GM11168 (cell line): ENCODE measurements at regions not wholly inside any gene's neighbourhood (a gene's known extent, or its start where the extent isn't known, plus 50 kb on each side); places are given as distances from the start of the nearest gene placed in this dataset.
"Not testable (repeated sequence)": the region's sequence is repeated elsewhere in the genome, so short reads cannot be mapped to it uniquely, and the experiment has no call there.

Experiments used
- in situ Hi-C: fragments of 300-500 bp; cut with MboI; formaldehyde crosslinking; loops from one replicate; pipeline ENCODE4 v1.12.0; 2022; ENCODE audit warnings: low sequenced_read_pairs; ENCODE audit not compliant: unreplicated experiment

DNA sequence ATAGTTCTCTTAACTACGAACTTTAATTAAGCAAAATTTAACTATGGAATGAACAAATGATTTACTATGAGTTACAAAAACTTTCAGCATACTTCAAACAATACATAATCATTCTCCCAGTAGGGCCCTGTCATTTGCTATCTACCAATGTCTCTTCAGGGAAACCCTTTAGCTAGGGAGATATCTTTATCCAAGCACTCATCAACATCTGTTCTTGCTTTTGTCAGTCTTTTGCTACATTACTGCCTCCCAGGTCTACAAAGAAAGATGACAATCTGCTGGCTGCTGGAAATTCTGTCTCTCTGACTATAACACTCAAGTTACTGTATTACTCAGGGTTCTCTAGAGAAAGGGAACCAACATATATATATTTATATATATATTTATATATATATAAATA is 1626.3 kb upstream of the CELF4 start:
- in situ Hi-C loops, result no loop called here

DNA sequence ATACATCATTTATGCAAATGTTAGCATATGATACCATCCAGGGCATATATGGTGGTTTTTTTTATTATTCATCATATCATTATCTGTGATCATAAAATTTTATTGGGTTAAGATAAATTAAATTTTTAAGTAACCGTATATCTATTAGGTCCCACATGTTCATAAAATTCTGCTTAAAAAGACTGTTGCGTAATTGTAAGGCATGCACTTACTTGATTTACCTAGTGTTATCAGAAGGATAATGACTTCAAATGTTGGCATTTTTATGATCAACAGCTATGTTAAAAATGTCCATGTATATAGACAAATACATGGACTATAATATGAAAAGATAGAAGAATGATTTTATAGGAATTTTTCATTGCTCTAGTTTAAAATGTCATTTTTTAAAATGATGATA is 1625.5 kb upstream of the CELF4 start:
- in situ Hi-C loops, result no loop called here

DNA sequence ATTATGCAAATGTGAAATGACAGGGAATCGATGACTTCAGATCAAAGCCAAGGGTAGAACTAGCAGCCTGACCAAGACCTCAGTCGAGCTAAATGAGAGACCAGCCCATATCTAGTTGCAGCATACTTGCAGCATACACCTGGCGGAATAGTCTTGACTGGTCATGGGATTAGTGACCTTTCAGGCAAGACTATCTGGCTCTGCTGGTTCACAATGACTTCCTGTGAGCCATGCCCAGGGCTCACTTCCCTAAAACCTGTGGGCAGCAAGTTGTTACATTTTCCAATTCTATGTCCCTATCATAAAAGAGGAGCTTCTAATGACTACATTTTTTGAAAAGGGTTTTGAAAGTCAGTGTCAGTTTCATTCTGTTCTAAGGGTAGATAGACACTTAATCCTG is 1624.9 kb upstream of the CELF4 start:
- in situ Hi-C loops, result no loop called here

DNA sequence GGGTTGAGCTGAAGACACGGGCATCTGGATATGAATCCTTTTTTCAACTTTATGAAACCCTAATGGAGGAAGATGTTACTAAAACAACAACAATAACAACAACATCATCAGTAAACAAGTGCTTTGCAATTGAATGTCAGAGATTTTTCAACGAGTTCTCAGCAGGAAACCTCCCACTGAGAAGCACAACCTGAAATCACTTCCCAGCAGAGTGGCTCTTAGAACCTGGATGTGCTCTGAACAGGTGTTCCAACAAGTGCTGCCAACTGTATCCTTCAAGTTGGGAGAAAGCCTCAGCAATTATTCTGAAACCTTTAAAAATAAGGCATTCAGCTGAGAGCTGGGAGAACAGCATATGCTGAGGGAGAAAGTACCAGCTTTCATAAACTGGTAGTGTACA is 1622.7 kb upstream of the CELF4 start:
- in situ Hi-C loops, result no loop called here

DNA sequence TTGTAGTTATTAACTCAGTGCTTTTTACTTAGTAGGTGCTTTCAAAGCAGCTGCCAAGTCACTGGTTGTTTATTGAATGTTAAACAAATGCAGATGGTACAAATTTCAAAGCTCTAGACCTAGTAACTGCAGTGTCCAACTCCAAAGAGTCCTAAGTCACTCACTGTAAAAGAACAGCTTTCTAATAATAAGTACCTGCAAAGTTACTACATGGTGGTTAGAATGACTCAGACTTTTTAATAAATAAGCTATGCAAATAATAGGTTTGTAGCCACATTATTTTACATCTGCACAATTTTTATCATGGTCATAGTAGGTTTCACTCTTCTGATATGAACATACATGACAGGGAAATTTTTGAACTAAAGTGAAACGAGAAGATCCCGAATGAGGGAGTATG is 1620.4 kb upstream of the CELF4 start:
- in situ Hi-C loops, result no loop called here

DNA sequence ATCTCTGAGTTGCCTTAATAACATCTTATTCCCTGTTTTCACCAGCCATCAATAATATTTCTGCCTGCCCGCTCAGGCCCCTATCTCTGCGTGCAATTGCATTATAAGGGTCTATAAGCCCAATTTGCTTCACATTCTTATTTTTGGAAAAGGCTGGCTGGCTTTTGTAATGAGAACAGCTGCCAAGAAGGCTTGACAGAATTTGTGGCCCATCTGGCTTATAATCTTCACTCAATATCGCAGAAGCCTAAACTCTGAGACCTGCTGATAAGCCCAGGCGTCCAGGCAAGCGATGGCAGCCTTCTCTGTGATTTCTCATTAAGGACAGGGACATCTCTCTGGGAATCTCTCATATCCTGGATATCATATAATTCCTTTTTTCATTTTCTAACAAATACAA is 1618.6 kb upstream of the CELF4 start:
- in situ Hi-C loops, result no loop called here

DNA sequence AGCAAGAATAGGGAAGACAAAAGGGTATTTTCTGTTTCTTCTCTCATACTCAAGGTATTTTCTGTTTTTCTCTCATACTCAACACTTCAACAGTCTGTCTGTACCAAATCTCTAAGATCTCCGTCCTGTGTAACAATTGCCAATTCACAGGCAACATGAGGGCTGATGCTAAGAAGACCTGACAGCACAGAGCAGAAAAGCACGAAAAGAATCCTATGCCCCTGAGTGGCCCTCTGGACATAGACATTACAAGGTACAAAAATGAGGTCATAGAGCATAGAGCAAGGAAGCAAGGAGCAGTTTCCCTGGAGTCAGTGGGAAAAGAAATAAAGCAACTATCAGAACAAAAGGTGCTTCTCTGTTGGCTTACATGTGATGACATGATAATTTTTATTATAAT is 1612.6 kb upstream of the CELF4 start:
- in situ Hi-C loops, result no loop called here

DNA sequence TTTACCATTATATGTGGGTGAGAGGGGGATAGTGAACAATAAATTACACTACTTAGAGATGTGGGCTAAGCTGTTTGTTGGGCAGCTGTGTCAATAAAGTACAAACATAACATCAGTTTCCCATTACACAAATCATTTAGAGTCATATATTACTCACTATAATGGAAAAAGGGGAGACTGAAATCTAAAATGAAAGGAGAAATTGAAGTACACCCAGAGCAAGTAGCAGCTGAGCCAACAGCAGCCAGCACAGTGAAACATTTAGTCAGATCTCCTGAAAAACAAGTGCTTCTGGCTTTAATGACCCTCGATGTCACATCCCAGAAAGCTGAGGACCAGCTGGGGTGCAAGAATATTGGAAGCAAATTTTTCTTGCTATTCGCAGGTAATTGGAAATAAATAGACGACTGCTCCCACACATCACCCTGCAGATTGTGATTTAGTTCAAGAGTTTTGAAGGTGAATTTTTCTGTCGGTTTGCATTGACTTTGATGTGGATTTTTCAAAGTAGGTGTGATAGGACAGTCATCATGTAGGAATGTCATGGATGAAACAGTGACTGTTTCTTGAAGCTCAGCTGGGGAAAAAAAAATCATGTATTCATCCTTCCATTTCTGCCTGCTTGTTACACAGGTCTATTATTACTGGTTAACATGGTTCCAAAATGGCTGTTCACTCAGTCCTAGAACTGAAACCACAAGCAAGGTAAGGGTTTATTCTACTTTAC is 1607.3 kb upstream of the CELF4 start:
- in situ Hi-C loops, result no loop called here

DNA sequence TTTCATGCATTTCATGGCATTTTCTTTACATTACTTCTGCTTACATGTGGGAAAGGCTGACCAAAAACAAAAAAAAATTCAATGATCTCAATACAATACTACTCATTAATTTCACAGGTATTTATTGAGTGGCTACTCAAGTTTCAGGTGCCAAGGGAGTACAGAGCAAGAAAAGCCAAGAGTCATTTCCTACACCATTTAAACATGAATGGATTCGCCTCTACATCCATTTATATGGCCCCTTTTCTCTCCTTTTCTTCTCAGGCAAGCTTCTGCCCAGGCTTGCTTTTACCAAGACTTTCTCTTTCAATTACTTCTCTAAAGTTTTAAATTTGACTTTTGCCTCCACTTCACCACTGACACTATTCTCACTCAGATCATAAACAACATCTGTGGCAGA is 1603.1 kb upstream of the CELF4 start:
- in situ Hi-C loops, result no loop called here

DNA sequence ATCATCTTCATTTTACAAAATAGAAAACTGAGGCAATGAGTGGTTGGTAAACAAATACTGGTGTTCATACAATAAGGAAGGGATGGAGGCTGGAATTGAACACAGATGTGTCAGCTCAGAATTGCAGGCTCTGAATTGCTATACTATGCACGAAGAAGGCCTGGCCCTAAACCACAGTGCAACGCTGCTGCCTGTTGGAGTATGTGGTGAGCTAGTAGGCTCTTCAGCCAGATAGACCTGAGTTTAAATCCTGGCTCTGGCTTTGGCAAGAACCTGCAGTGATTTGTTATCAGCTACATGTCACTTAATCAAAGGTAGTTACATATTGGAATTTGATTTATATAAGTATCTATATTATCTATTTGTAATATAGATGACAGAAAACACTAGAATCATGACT is 1602.4 kb upstream of the CELF4 start:
- in situ Hi-C loops, result no loop called here

DNA sequence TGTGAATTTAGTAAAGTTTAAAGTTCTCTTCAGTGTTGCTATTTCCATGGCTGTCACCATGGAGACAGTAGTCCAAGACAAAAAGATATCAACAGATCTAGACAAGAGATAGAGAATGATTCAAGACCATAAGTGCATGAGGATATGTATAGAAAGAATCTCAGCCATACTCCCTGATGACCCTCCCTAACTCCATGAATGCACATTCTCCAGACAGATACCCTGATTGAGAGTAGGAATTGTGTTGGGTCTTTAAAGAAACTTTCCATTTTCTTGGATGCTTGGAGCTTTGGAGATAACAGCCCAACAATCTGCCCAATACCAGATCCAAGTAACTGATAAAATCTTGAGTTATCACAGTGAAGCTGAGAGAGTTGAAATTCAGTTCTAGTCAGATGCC is 1601.2 kb upstream of the CELF4 start:
- in situ Hi-C loops, result no loop called here

DNA sequence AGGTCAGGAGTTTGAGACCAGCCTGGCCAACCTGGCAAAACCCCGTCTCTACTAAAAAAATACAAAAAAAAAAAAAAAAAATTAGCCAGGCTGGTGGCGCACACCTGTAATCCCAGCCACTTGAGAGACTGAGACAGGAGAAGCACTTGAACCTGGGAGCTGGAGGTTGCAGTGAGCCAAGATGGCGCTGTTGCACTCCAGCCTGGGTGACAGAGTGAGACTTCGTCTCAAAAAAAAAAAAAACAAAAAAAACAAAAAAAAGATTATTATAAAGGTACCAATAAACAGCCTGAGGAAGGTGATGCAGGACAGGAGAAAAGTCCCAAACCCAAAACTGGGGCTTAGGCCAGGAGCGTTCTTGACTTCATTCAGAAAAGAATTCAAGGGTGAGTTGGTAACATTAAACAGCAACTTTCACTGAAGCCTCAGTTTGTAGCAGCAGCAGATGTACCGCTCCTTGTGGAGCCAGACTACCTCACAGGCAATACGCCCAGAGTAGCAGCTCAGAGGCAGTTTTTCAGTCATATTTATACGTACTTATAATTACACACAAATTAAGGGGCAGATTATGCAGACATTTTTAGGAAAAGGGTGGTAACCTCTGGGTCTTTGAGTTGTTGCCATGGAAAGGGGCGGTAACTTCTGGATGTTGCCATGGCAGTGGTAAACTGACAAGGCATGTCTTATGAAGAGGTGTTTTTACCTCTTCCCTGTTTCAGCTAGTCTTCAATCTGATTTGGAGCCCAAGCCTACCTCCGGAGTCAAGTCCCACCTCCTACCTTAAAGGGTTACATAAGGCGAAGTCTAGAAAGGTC is 1596.6 kb upstream of the CELF4 start:
- in situ Hi-C loops, result no loop called here

DNA sequence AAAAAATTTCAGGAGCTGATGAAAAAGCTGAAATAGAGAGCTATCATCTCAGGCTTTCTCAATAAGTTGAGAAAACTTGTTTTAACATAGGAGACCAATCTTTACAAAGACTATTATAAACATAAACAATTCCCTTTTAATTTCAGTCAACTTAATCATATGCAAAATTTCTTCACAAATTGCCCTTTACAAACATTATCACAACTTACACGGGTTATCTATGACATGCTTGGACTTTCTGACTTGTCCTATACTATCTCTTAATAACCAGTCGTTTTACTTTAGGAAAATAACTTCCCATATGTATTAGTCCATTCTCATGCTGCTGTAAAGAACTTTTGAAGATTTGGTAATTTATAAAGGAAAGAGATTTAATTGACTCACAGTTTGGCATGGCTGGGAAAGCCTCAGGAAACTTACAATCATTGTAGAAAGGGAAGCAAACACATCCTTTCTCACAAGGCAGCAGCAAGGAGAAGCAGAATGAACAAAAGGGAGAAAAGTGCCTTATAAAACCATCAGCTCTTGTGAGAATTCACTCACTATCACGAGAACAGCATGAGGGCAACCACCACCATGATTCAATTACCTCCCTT is 1583.7 kb upstream of the CELF4 start:
- in situ Hi-C loops, result no loop called here

DNA sequence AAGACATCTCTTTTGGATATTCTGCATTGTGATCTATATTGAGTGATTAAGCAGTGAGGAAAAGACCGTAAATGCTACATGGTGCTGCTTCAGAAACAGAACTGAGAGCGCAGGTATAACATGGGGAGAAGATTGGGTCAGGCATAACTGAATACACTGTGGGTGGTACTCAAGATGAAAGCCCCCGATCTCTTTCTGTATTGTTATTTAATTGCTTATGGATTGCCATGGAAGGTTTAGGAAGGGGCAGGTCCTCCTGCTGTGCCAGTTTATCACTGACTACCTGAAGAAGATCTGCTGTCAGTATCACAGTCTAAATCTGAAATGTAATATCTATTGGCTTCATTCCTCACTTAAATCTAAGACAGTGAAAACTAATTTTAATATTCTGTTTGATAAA is 1568.7 kb upstream of the CELF4 start:
- in situ Hi-C loops, result no loop called here

DNA sequence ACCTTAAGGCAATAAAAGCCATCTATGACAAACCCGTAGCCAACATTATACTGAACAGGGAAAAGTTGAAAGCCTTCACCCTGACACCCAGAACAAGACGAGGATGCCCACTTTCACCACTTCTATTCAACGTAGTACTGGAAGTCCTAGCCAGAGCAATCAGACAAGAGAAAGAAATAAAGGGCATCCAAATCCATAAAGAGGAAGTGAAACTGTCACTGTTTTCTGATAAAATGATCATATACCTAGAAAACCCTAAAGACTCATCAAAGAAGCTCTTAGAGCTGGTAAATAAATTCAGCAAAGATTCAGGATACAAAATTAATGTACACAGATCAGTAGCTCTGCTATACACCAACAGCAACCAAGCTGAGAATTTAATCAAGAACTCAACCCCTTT is 1561.9 kb upstream of the CELF4 start:
- in situ Hi-C loops, result not testable (repeated sequence)

DNA sequence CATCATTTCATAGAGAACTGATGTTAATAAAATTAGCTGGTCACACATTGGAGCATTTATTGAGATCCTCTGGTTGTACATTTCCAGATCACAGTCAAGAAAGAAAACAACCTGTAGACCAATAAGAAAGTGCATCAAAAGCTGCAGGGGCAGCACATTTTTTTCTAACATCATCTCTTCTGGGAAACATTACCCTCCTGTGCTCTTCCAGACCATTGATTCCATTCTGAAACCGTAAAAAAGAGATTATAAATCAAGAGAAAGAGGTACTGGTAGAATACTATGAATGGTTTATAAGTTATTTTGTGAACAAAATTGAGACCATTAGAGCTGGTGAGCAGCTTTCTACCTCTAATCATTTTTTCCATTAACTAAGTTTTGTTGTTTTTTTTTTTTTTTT is 1548.2 kb upstream of the CELF4 start:
- in situ Hi-C loops, result no loop called here

DNA sequence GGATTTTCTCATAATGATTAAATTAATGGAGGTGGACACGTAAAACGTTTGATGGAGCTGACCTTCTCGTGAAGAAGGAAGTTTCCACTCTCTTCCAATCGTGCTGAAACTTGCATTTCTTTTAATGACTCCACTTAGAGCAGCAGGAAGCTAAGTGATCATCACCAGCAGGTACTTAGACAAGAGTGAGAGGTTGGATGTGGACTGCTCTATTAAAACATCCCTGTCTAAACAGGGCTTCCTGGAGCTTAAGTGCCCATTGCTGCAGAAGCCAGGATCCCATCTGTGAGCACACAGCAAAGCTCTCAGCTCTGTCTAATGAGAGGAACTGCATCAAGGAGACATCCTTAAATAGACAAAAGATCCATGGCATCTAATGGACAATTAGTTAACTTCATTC is 1539.5 kb upstream of the CELF4 start:
- in situ Hi-C loops, result no loop called here

DNA sequence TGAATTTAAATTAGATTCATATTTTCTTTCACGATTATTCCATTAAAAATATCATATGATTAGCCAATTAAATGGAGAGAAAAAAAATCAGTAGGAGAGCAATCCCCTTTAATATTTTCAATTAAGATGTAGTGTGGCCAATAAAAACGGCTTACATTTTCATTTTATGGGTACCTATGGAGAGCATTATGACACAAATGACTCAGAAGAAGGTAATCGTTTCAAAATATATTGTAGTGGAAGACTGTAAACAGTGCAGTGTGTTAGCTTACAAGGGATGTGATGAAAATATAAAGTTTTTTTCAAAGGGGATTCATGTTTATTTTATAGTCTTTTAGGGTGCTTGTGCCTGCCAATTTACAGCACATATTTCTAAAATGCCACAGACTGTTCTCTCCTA is 1507.4 kb upstream of the CELF4 start:
- in situ Hi-C loops, result no loop called here

DNA sequence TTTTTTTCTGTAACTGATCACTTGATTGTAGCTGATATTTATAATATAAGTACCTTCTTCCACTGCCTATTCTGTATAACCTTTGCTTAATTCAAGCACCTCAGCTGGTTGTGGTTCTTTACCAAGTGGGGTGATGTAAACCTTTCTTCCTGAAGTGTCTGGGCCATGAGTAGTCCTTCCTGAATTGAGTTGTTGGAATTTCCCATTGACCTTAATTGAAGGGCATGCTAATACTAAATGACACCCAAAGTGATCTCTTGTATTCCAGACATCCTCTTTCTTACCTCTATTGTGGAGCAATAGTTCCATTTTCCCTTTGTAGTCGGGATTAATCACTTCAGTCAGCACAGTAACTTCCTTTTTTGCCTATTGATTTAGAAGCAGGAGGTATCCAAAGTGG is 1496.8 kb upstream of the CELF4 start:
- in situ Hi-C loops, result no loop called here

DNA sequence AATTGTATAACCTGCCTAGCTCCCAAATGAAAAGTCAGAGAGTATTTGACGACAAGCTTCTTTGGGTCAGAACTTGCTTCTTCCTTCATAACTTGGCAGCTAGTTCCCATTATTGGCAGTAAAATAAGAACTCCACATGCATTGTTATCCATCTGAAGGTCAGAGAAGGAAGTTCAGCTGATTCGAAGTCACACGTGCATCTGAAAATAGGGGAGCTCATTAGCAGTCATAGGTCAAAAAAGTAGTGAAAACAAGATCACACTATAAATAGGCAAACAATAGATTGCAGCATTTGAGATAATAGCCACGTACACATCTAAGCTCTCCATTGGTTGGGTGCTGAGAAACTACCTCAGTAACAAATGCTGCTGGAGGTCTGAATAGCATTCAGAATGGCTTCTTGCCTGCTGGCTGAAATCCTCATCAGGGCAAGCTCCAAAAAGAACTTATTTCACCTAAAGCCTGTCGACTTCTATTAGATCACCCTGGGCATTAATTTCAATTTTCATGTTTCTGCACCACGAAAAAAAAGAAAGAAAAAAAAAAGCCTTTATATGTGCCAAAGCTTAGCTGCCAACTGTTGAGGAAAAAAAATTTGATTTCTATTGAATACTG is 1492.9 kb upstream of the CELF4 start:
- in situ Hi-C loops, result no loop called here

DNA sequence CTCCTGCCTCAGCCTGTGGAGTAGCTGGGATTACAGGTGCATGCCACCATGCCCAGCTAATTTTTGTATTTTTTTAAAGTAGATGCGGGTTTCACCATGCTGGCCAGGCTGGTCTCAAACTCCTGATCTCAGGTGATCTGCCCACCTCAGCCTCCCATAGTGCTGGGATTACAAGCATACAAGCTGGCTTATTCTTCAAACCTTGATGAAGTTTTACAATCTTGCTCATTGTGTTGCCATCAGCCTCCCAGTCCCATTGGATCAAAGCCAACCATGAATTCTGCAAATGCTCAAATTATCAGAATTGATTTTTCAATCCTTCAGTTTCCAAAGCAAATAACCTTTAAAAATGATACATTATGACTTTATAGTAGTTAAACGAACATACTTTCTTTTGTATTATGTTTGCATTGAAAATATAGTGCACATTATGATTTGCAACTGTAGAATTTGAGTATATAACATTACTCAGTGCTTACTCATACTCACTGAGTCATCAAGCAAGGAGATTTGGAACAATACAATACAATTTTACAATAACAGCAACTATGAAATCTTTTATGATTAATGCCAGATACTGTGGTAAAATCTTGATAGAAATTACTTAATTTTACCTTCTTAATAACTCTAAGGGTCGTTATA is 1491.9 kb upstream of the CELF4 start:
- in situ Hi-C loops, result no loop called here
